Spleen (tissue), 11 donors: ENCODE measurements at regions not wholly inside any gene's neighbourhood (a gene's known extent, or its start where the extent isn't known, plus 50 kb on each side); places are given as distances from the start of the nearest gene placed in this dataset.

Experiments used
- DNase-seq: peaks from one replicate; pipeline ENCODE4 v3.0.0-alpha.2; 2020
- H3K27ac ChIP-seq, 8 donors: fragments of 200-600 bp; sonication (generic) in 7 of 8; 1 replicate in 4 of 8; 2 replicates in 4 of 8; pipeline versions ENCODE4 v1.5.0 to v1.8.0; 2016 to 2021; ENCODE audit warnings: inconsistent platforms in 4 of 8, mild to moderate bottlenecking in 4 of 8, moderate library complexity in 1 of 8
- H3K27me3 ChIP-seq, 7 donors: fragments of 200-600 bp; sonication (generic) in 6 of 7; replicated peaks in 1 of 7; 1 replicate in 4 of 7; 2 replicates in 3 of 7; pipeline versions ENCODE4 v1.5.0 to v1.8.0; 2016 to 2021; ENCODE audit warnings: inconsistent platforms in 3 of 7, mild to moderate bottlenecking in 1 of 7
- H3K36me3 ChIP-seq, 6 donors: fragments of 200-600 bp; sonication (generic) in 5 of 6; 1 replicate in 4 of 6; 2 replicates in 2 of 6; pipeline versions ENCODE4 v1.5.0 to v1.8.0; 2016 to 2021; ENCODE audit warnings: inconsistent platforms in 2 of 6
- H3K4me1 ChIP-seq, 6 donors: fragments of 200-600 bp; sonication (generic) in 5 of 6; 1 replicate in 3 of 6; 2 replicates in 3 of 6; pipeline versions ENCODE4 v1.5.0 to v1.8.0; 2016 to 2021; ENCODE audit warnings: inconsistent platforms in 3 of 6
- H3K4me3 ChIP-seq, 8 donors: fragments of 200-600 bp; sonication (generic) in 7 of 8; 1 replicate in 4 of 8; 2 replicates in 4 of 8; pipeline versions ENCODE4 v1.5.0 to v1.8.0; 2016 to 2021; ENCODE audit warnings: inconsistent platforms in 4 of 8, mild to moderate bottlenecking in 4 of 8, moderate library complexity in 2 of 8
- H3K9me3 ChIP-seq, 8 donors: fragments of 200-600 bp; sonication (generic) in 7 of 8; 1 replicate in 4 of 8; 2 replicates in 4 of 8; pipeline versions ENCODE4 v1.5.0 to v1.8.0; 2016 to 2021; ENCODE audit warnings: inconsistent platforms in 4 of 8
- POLR2A ChIP-seq, 3 donors: fragments of 450-650 bp; IDR thresholded peaks; one replicate each; pipeline ENCODE4 v1.5.1; 2017; ENCODE audit warnings: antibody characterized with exemption in 3 of 3, mild to moderate bottlenecking in 1 of 3
- POLR2AphosphoS5 ChIP-seq, 3 donors: sonication (generic); formaldehyde crosslinking; IDR thresholded peaks; one replicate each; pipeline ENCODE4 v1.5.1; 2017; ENCODE audit warnings: antibody characterized with exemption in 3 of 3
- WGBS, 5 donors: extraction: QIAGEN DNeasy Blood & Tissue Kit in 3 of 5; methylation state at CpG; one replicate each; pipeline versions ENCODE4 v1.1.5 to v1.1.7; 2013 to 2018; 5-methylcytosine and 5-hydroxymethylcytosine counted together
- intact Hi-C: fragments of 100-400 bp; cut with DNase I; formaldehyde crosslinking; loops from one replicate; pipeline ENCODE4 v1.15.0; 2023; ENCODE audit warnings: low total_unique reads
- TF ChIP-seq, protein P1 (sequence below), 11 experiments: fragments of 200-600 bp in 7 of 11; fragments of 450-650 bp in 4 of 11; sonication (generic) in 4 of 11; IDR thresholded peaks in 8 of 11; conservative IDR thresholded peaks in 3 of 11; 1 replicate in 7 of 11; 2 replicates in 4 of 11; pipeline versions ENCODE4 v1.4.0 to v1.8.0; 2016 to 2021; ENCODE audit warnings: antibody characterized with exemption in 11 of 11, inconsistent platforms in 4 of 11, mild to moderate bottlenecking in 1 of 11
- donor health status: healthy with polysubstance abuse.
- donor health status: DM: no; HTN: no; CAD: no; lungs with moderate emphysema.
- donor health status: DM: no; HTN: no; CAD: no.
- donor health status: Bipolar disorder and iron deficiency.
- donor health status: healthy.
- donor health status: DM: no; HTN: no; CAD: no.
- donor health status: DM: yes; HTN: yes; CAD: no.

DNA sequence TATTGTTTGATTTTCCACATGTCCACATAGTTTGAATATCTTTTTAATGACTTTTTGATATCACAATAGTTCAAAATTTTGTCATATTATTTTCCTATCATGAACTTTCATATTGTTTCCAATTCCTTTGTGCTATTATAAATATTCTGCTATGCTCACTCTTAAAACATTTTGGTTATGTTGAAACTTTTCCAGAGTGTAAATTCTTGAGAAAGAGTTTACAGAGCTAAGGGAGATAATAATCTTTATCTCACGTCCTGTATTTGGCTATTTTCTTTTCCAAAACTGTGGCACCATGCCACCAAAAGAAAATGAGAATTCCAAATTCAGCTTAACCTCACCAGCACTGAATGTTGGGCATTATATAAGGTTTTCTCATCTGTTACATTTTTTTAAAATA lies 210.9 kb downstream of the TFAP2B start:
- WGBS, 5 donors: 7 to 38% (median 10%) methylated on average over 1 of the region's 1 CpG
- intact Hi-C loops: no loop called here
- TF ChIP-seq, protein P1, sequence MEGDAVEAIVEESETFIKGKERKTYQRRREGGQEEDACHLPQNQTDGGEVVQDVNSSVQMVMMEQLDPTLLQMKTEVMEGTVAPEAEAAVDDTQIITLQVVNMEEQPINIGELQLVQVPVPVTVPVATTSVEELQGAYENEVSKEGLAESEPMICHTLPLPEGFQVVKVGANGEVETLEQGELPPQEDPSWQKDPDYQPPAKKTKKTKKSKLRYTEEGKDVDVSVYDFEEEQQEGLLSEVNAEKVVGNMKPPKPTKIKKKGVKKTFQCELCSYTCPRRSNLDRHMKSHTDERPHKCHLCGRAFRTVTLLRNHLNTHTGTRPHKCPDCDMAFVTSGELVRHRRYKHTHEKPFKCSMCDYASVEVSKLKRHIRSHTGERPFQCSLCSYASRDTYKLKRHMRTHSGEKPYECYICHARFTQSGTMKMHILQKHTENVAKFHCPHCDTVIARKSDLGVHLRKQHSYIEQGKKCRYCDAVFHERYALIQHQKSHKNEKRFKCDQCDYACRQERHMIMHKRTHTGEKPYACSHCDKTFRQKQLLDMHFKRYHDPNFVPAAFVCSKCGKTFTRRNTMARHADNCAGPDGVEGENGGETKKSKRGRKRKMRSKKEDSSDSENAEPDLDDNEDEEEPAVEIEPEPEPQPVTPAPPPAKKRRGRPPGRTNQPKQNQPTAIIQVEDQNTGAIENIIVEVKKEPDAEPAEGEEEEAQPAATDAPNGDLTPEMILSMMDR (IDR thresholded peaks at IDR 0.05 in 8 of 11, conservative IDR thresholded peaks at IDR 0.05 in 3 of 11): no peak
- no peak for TF ChIP-seq POLR2AphosphoS5 (IDR thresholded peaks at IDR 0.05)
- TF ChIP-seq POLR2A (IDR thresholded peaks at IDR 0.05): no peak

DNA sequence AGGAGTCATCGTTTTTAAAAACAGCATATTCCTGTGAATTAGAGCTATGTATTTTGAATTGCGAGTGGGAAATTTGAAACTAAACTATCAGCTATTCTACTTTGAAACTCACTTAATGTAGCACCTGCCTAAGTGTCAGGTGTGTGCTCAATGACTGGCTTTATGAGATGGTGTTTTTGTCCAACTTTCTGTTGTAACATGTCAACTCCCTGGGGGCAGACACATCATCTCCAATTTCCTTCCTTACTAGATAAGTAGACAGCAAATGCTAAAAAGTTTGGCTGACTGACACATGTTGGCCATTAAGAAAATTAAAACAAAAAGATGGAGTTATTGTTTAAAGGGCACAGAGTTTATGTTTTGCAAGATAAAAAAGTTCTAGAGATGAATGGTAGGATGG lies 226.9 kb downstream of the TFAP2B start:
- H3K4me1 ChIP-seq: no peaks in the 10 kb centered on the region
- DNase-seq: no peak
- WGBS, 5 donors: 79 to 93% (median 86%) methylated on average over 2 of the region's 2 CpGs

More for the DNA sequence above, 210.9 kb downstream of the TFAP2B start:
- H3K9me3 ChIP-seq: peaks cover 0 to 15% (median 2%) of the 10 kb centered on the region in 8 donors
- no peaks in the 10 kb centered on the region for H3K4me1 ChIP-seq
- no peaks in the 10 kb centered on the region for H3K36me3 ChIP-seq
- no peak for DNase-seq
- no peak overlapping the region for H3K27ac ChIP-seq
- no peaks in the 10 kb centered on the region for H3K27me3 ChIP-seq
- no peak overlapping the region for H3K4me3 ChIP-seq

DNA sequence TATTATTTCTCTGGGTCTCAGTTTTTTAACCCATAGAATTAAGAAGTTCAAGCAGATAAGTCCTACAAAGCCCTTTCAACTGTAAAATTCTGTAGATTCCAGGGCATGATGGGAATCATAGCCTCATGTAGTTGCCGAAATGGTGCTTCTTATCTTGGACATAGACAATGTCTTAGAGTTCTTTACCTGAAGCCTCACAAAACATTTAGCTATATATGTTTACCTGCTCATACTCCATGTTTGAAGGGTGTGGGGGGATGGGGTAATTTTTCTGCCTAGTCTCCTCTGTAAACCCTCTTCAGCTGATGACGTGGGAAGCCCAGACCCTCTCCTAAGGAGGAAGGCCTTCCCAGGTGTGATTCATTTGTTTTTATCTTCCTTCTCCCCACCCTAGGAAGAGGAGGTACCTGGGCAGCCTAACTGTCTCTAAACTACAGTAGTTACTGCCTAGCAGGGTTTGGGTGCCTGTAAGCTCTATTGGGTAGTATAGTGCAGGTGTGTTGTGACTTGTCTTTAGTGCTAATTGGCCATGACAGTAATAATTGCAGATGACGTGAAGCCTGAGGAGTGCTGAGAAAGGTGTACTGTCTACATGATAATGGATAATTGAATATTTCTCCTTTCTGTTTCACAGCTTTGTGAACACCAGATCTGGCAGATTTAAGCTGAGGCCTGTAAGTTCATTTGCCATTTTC lies 230.8 kb downstream of the TFAP2B start:
- intact Hi-C loops: no loop called here

More for the DNA sequence above, 226.9 kb downstream of the TFAP2B start:
- intact Hi-C loops: no loop called here
- Histone ChIP-seq H3K36me3 (no peaks in the 10 kb centered on the region), H3K27me3 (no peaks in the 10 kb centered on the region), H3K4me3 (no peak overlapping the region), H3K9me3 (no peaks in the 10 kb centered on the region), H3K27ac (no peak overlapping the region)
- TF ChIP-seq POLR2A (IDR thresholded peaks at IDR 0.05): no peak
- TF ChIP-seq, protein P1 (IDR thresholded peaks at IDR 0.05 in 8 of 11, conservative IDR thresholded peaks at IDR 0.05 in 3 of 11): no peak
- TF ChIP-seq POLR2AphosphoS5 (IDR thresholded peaks at IDR 0.05): no peak

More for the DNA sequence above, 230.8 kb downstream of the TFAP2B start:
- TF ChIP-seq POLR2A (IDR thresholded peaks at IDR 0.05) (no peak), POLR2AphosphoS5 (IDR thresholded peaks at IDR 0.05) (no peak)
- TF ChIP-seq, protein P1 (IDR thresholded peaks at IDR 0.05 in 8 of 11, conservative IDR thresholded peaks at IDR 0.05 in 3 of 11): no peak
- Histone ChIP-seq H3K4me3 (no peak overlapping the region), H3K27me3 (no peaks in the 10 kb centered on the region), H3K9me3 (peaks cover 0 to 17% (median 4%) of the 10 kb centered on the region in 8 donors), H3K27ac (no peak overlapping the region), H3K36me3 (no peaks in the 10 kb centered on the region), H3K4me1 (no peaks in the 10 kb centered on the region)
- 78 to 91% (median 85%) methylated on average over 3 of the region's 3 CpGs for WGBS, 5 donors
- no peak for DNase-seq
